ENCODE measurements at regions not wholly inside any gene's neighbourhood (a gene's known extent, or its start where the extent isn't known, plus 50 kb on each side); places are given as distances from the start of the nearest gene placed in this dataset.

DNA sequence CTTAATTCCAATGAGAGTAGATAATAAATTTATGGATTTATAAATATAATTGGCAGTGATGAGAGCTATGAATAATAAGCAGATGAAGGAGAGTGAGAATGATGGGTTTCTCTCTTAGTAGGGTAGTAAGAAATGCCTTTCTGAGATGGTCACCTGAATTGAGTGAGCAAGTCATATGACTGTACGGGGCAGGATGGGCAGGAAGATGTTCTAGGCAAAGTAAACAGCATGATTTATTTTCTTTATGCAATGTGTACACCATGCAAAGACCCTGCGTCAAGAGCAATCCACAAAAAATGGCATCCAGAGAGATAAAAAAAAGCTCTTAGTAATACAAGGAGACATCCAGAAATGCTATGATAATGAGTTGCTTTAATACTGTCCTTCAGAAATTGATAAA lies 409.9 kb downstream of the HLX start:
- TF ChIP-seq, protein P1, sequence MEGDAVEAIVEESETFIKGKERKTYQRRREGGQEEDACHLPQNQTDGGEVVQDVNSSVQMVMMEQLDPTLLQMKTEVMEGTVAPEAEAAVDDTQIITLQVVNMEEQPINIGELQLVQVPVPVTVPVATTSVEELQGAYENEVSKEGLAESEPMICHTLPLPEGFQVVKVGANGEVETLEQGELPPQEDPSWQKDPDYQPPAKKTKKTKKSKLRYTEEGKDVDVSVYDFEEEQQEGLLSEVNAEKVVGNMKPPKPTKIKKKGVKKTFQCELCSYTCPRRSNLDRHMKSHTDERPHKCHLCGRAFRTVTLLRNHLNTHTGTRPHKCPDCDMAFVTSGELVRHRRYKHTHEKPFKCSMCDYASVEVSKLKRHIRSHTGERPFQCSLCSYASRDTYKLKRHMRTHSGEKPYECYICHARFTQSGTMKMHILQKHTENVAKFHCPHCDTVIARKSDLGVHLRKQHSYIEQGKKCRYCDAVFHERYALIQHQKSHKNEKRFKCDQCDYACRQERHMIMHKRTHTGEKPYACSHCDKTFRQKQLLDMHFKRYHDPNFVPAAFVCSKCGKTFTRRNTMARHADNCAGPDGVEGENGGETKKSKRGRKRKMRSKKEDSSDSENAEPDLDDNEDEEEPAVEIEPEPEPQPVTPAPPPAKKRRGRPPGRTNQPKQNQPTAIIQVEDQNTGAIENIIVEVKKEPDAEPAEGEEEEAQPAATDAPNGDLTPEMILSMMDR (conservative IDR thresholded peaks at IDR 0.05 in 1 of 2, IDR thresholded peaks at IDR 0.05 in 1 of 2; ENCODE audit: low read depth in 1 of 2, low read length in 2 of 2), result no peak
- TF ChIP-seq EZH2 (IDR thresholded peaks at IDR 0.05; ENCODE audit: low read length, missing control alignments), result no peak
